Activated CD4-positive, alpha-beta T cell treated with anti-CD3 and anti-CD28 coated beads, Interleukin-2, amount 50 U/mL, for 1 hour (primary cell): ENCODE measurements at regions not wholly inside any gene's neighbourhood (a gene's known extent, or its start where the extent isn't known, plus 50 kb on each side); places are given as distances from the start of the nearest gene placed in this dataset.
"Not testable (repeated sequence)": the region's sequence is repeated elsewhere in the genome, so short reads cannot be mapped to it uniquely, and the experiment has no call there.

ENCODE experiments used
- DNase-seq: peaks from one replicate; pipeline ENCODE4 v3.0.0-alpha.2; 2020

- DNase-seq = no peak
These were observed 89.0 kb upstream of the MLN start for GRCh38 chr6:33892581-33893346.

- DNase-seq = no peak
These were observed 84.9 kb upstream of the MLN start for GRCh38 chr6:33888664-33889200.

- DNase-seq = no peak
These were observed 84.4 kb upstream of the MLN start for GRCh38 chr6:33888183-33888582.

GRCh38 chr6:33886673-33887144 is 82.9 kb upstream of the MLN start:
- no peak for DNase-seq

GRCh38 chr6:33885132-33886057 is 81.6 kb upstream of the MLN start:
- DNase-seq = no peak

- DNase-seq = not testable (repeated sequence)
These were observed 79.8 kb upstream of the MLN start for GRCh38 chr6:33883621-33884020.

GRCh38 chr6:33882154-33882553 is 78.4 kb upstream of the MLN start:
- no peak for DNase-seq

GRCh38 chr6:33880766-33881165 is 77.0 kb upstream of the MLN start:
- DNase-seq = no peak

GRCh38 chr6:33880104-33880678 is 76.4 kb upstream of the MLN start:
- no peak for DNase-seq

- no peak for DNase-seq
These were observed 74.8 kb upstream of the MLN start for GRCh38 chr6:33878562-33878961.

GRCh38 chr6:33877982-33878535 is 74.3 kb upstream of the MLN start:
- no peak for DNase-seq

- DNase-seq = no peak
These were observed 71.9 kb upstream of the MLN start for GRCh38 chr6:33875696-33876095.

- DNase-seq = no peak
These were observed 71.4 kb upstream of the MLN start for GRCh38 chr6:33875141-33875581.

- DNase-seq = no peak
These were observed 70.4 kb upstream of the MLN start for GRCh38 chr6:33874136-33874760.

- no peak for DNase-seq
These were observed 69.0 kb upstream of the MLN start for GRCh38 chr6:33872761-33873160.

GRCh38 chr6:33869826-33870423 is 66.1 kb upstream of the MLN start:
- no peak for DNase-seq

GRCh38 chr6:33869121-33869520 is 65.3 kb upstream of the MLN start:
- DNase-seq = no peak

GRCh38 chr6:33868141-33868540 is 64.3 kb upstream of the MLN start:
- no peak for DNase-seq

GRCh38 chr6:33865478-33866077 is 61.8 kb upstream of the MLN start:
- DNase-seq = no peak

GRCh38 chr6:33863723-33864440 is 60.1 kb upstream of the MLN start:
- DNase-seq = no peak

GRCh38 chr6:33863084-33863483 is 59.3 kb upstream of the MLN start:
- no peak for DNase-seq
